GM23338 (cell line): ENCODE measurements at regions not wholly inside any gene's neighbourhood (a gene's known extent, or its start where the extent isn't known, plus 50 kb on each side); places are given as distances from the start of the nearest gene placed in this dataset.

Source experiments
- ATAC-seq: fragments of 200-7000 bp; cut with Tn5 transposase; 3 replicates; pipeline ENCODE4 v1.9.1; 2020
- DNase-seq: peaks from one replicate; pipeline ENCODE4 v3.0.0-alpha.2; 2015; ENCODE audit warnings: low spot score
- H2AFZ ChIP-seq: fragments of 200-600 bp; sonication (generic); 2 replicates; pipeline ENCODE4 v1.8.0; 2016; ENCODE audit warnings: antibody characterized with exemption, mild to moderate bottlenecking, moderate library complexity
- H3F3A ChIP-seq: fragments of 200-600 bp; sonication (generic); replicated peaks from 2 replicates; pipeline ENCODE4 v1.8.0; 2017; ENCODE audit warnings: antibody characterized with exemption, mixed run types, low read depth
- H3K27ac ChIP-seq: fragments of 200-600 bp; sonication (generic); 2 replicates; pipeline ENCODE4 v1.6.1; 2016; ENCODE audit warnings: low read depth
- H3K27me3 ChIP-seq: fragments of 200-600 bp; sonication (generic); 2 replicates; pipeline ENCODE4 v1.8.0; 2016; ENCODE audit warnings: mild to moderate bottlenecking, mixed run types, moderate library complexity; ENCODE audit not compliant: insufficient read depth
- H3K36me3 ChIP-seq: fragments of 200-600 bp; sonication (generic); 2 replicates; pipeline ENCODE4 v1.8.0; 2016; ENCODE audit warnings: mild to moderate bottlenecking; ENCODE audit not compliant: insufficient read depth
- H3K4me1 ChIP-seq: fragments of 200-600 bp; sonication (generic); 2 replicates; pipeline ENCODE4 v1.8.0; 2016; ENCODE audit warnings: mild to moderate bottlenecking, moderate library complexity; ENCODE audit not compliant: insufficient read depth
- H3K4me2 ChIP-seq: fragments of 200-600 bp; sonication (generic); 2 replicates; pipeline ENCODE4 v1.7.1; 2017; ENCODE audit warnings: mixed run types
- H3K4me3 ChIP-seq: fragments of 200-600 bp; sonication (generic); 2 replicates; pipeline ENCODE4 v1.6.1; 2016; ENCODE audit warnings: mixed run types
- H3K79me2 ChIP-seq: fragments of 200-600 bp; sonication (generic); replicated peaks from 2 replicates; pipeline ENCODE4 v1.8.0; 2017; ENCODE audit warnings: mild to moderate bottlenecking; ENCODE audit not compliant: insufficient read depth
- H3K9me2 ChIP-seq: fragments of 200-600 bp; sonication (generic); 2 replicates; pipeline ENCODE4 v1.8.0; 2017; ENCODE audit not compliant: insufficient read depth
- H4K20me1 ChIP-seq: fragments of 200-600 bp; sonication (generic); replicated peaks from 2 replicates; pipeline ENCODE4 v1.8.0; 2017; ENCODE audit warnings: mild to moderate bottlenecking; ENCODE audit not compliant: insufficient read depth
- H3K27ac Mint-ChIP-seq: 2 replicates; pipeline ENCODE4 v1.8.0; 2020; ENCODE audit warnings: inconsistent platforms, mild to moderate bottlenecking, moderate library complexity, mixed read lengths
- H3K27me3 Mint-ChIP-seq: 3 replicates; pipeline ENCODE4 v1.8.0; 2022; ENCODE audit warnings: low read depth, mild to moderate bottlenecking, moderate library complexity, mixed read lengths, inconsistent platforms; ENCODE audit not compliant: insufficient read depth, poor library complexity
- H3K36me3 Mint-ChIP-seq: 3 replicates; pipeline ENCODE4 v1.8.0; 2021; ENCODE audit warnings: low read depth, mild to moderate bottlenecking, inconsistent platforms, moderate library complexity, mixed read lengths
- H3K4me1 Mint-ChIP-seq: 3 replicates; pipeline ENCODE4 v1.8.0; 2020; ENCODE audit warnings: mild to moderate bottlenecking, inconsistent platforms, mixed read lengths
- H3K4me3 Mint-ChIP-seq: 3 replicates; pipeline ENCODE4 v1.8.0; 2021; ENCODE audit warnings: moderate library complexity, mild to moderate bottlenecking, inconsistent platforms, mixed read lengths
- H3K9me3 Mint-ChIP-seq: 3 replicates; pipeline ENCODE4 v1.8.0; 2020; ENCODE audit warnings: moderate library complexity, mild to moderate bottlenecking, inconsistent platforms, mixed read lengths
- CREB1 ChIP-seq: fragments of 250-450 bp; sonication (Bioruptor Pico); IDR thresholded peaks from 2 replicates; pipeline ENCODE4 v1.5.0; 2020; ENCODE audit warnings: low read depth, mild to moderate bottlenecking, moderate library complexity
- CTCF ChIP-seq, 2 experiments: fragments of 200-600 bp in 1 of 2; sonication (generic) in 1 of 2; conservative IDR thresholded peaks; 2 replicates each; pipeline versions ENCODE4 v1.5.1 to v1.6.1; 2016 to 2017; ENCODE audit warnings: antibody characterized with exemption in 2 of 2, low read depth in 2 of 2, mild to moderate bottlenecking in 2 of 2, moderate library complexity in 1 of 2
- EZH2 ChIP-seq: fragments of 200-600 bp; sonication (generic); IDR thresholded peaks from one replicate; pipeline ENCODE4 v1.8.0; 2017; ENCODE audit warnings: antibody characterized with exemption, mild to moderate bottlenecking, low read depth; ENCODE audit not compliant: unreplicated experiment
- EZH2phosphoT487 ChIP-seq: fragments of 200-600 bp; sonication (generic); IDR thresholded peaks from one replicate; pipeline ENCODE4 v1.8.1; 2018; ENCODE audit warnings: antibody characterized with exemption; ENCODE audit not compliant: unreplicated experiment
- JUNB ChIP-seq: IDR thresholded peaks from one replicate; pipeline ENCODE4 v1.6.1; 2016; ENCODE audit warnings: antibody characterized with exemption; ENCODE audit not compliant: unreplicated experiment
- POLR2AphosphoS5 ChIP-seq: IDR thresholded peaks from 2 replicates; pipeline ENCODE4 v1.6.1; 2016; ENCODE audit warnings: antibody characterized with exemption, low read depth
- REST ChIP-seq: IDR thresholded peaks from one replicate; pipeline ENCODE4 v1.6.1; 2018; ENCODE audit warnings: antibody characterized with exemption; ENCODE audit not compliant: unreplicated experiment
- STAT1 ChIP-seq: IDR thresholded peaks from one replicate; pipeline ENCODE4 v1.6.1; 2016; ENCODE audit warnings: antibody characterized with exemption; ENCODE audit not compliant: unreplicated experiment
- TF ChIP-seq, protein P1 (sequence below): IDR thresholded peaks from 2 replicates; pipeline ENCODE4 v1.6.1; 2016; ENCODE audit warnings: antibody characterized with exemption
- TF ChIP-seq, protein P2 (sequence below): fragments of 250-450 bp; sonication (Bioruptor Pico); IDR thresholded peaks from 2 replicates; pipeline ENCODE4 v1.5.0; 2020; ENCODE audit warnings: mild to moderate bottlenecking, moderate library complexity

GRCh38 chr5:123245689-123246088 is 156.6 kb downstream of the PRDM6 start:
- TF ChIP-seq EZH2phosphoT487 = no peak
- TF ChIP-seq, protein P1, sequence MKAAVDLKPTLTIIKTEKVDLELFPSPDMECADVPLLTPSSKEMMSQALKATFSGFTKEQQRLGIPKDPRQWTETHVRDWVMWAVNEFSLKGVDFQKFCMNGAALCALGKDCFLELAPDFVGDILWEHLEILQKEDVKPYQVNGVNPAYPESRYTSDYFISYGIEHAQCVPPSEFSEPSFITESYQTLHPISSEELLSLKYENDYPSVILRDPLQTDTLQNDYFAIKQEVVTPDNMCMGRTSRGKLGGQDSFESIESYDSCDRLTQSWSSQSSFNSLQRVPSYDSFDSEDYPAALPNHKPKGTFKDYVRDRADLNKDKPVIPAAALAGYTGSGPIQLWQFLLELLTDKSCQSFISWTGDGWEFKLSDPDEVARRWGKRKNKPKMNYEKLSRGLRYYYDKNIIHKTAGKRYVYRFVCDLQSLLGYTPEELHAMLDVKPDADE = no peak
- no peak for TF ChIP-seq EZH2
- TF ChIP-seq REST = no peak
- TF ChIP-seq JUNB = no peak
- TF ChIP-seq CREB1 (CRISPR knock-in tag) = no peak
- TF ChIP-seq STAT1 = no peak
- TF ChIP-seq CTCF (conservative IDR thresholded peaks at IDR 0.05; ENCODE audit: low read depth in 2 of 2) = no peak
- Histone ChIP-seq H3K79me2 (no peaks in the 10 kb centered on the region), H3K4me2 (no peak overlapping the region), H3K27me3 (no peaks in the 10 kb centered on the region), H3K4me3 (no peak overlapping the region), H3K4me1 (peaks cover 6% of the 10 kb centered on the region; the same call in 1 of the 2 replicates), H4K20me1 (no peaks in the 10 kb centered on the region), H3K9me2 (no peaks in the 10 kb centered on the region), H2AFZ (no peak overlapping the region), H3K36me3 (no peaks in the 10 kb centered on the region), H3F3A (no peaks in the 10 kb centered on the region), H3K27ac (no peak overlapping the region)
- no peak for DNase-seq
- H3K36me3 Mint-ChIP-seq = peaks cover 13% of the 10 kb centered on the region
- no peak for ATAC-seq
- no peak overlapping the region for H3K27ac Mint-ChIP-seq
- H3K9me3 Mint-ChIP-seq = peaks cover 16% of the 10 kb centered on the region; the same call in 2 of the 3 replicates
- no peak overlapping the region for H3K4me3 Mint-ChIP-seq
- peaks cover 14% of the 10 kb centered on the region for H3K4me1 Mint-ChIP-seq
- H3K27me3 Mint-ChIP-seq = peaks cover 2% of the 10 kb centered on the region

GRCh38 chr5:123244458-123244857 is 155.4 kb downstream of the PRDM6 start:
- H3K4me3 Mint-ChIP-seq = no peak overlapping the region
- peaks cover 13% of the 10 kb centered on the region for H3K36me3 Mint-ChIP-seq
- peaks cover 14% of the 10 kb centered on the region for H3K4me1 Mint-ChIP-seq
- peaks cover 2% of the 10 kb centered on the region for H3K27me3 Mint-ChIP-seq
- no peak overlapping the region for H3K27ac Mint-ChIP-seq
- Histone ChIP-seq H3K9me2 (no peaks in the 10 kb centered on the region), H3F3A (no peaks in the 10 kb centered on the region), H2AFZ (no peak overlapping the region), H3K36me3 (no peaks in the 10 kb centered on the region), H3K27me3 (no peaks in the 10 kb centered on the region), H3K79me2 (no peaks in the 10 kb centered on the region), H3K4me1 (peaks cover 6% of the 10 kb centered on the region; the same call in 1 of the 2 replicates), H3K27ac (no peak overlapping the region), H4K20me1 (no peaks in the 10 kb centered on the region), H3K4me3 (no peak overlapping the region), H3K4me2 (no peak overlapping the region)
- H3K9me3 Mint-ChIP-seq = peaks cover 16% of the 10 kb centered on the region; the same call in 2 of the 3 replicates
- ATAC-seq = no peak
- no peak for DNase-seq
- no peak for TF ChIP-seq JUNB
- TF ChIP-seq CREB1 (CRISPR knock-in tag) = no peak
- TF ChIP-seq STAT1 = no peak
- TF ChIP-seq POLR2AphosphoS5 = no peak
- TF ChIP-seq, protein P2, sequence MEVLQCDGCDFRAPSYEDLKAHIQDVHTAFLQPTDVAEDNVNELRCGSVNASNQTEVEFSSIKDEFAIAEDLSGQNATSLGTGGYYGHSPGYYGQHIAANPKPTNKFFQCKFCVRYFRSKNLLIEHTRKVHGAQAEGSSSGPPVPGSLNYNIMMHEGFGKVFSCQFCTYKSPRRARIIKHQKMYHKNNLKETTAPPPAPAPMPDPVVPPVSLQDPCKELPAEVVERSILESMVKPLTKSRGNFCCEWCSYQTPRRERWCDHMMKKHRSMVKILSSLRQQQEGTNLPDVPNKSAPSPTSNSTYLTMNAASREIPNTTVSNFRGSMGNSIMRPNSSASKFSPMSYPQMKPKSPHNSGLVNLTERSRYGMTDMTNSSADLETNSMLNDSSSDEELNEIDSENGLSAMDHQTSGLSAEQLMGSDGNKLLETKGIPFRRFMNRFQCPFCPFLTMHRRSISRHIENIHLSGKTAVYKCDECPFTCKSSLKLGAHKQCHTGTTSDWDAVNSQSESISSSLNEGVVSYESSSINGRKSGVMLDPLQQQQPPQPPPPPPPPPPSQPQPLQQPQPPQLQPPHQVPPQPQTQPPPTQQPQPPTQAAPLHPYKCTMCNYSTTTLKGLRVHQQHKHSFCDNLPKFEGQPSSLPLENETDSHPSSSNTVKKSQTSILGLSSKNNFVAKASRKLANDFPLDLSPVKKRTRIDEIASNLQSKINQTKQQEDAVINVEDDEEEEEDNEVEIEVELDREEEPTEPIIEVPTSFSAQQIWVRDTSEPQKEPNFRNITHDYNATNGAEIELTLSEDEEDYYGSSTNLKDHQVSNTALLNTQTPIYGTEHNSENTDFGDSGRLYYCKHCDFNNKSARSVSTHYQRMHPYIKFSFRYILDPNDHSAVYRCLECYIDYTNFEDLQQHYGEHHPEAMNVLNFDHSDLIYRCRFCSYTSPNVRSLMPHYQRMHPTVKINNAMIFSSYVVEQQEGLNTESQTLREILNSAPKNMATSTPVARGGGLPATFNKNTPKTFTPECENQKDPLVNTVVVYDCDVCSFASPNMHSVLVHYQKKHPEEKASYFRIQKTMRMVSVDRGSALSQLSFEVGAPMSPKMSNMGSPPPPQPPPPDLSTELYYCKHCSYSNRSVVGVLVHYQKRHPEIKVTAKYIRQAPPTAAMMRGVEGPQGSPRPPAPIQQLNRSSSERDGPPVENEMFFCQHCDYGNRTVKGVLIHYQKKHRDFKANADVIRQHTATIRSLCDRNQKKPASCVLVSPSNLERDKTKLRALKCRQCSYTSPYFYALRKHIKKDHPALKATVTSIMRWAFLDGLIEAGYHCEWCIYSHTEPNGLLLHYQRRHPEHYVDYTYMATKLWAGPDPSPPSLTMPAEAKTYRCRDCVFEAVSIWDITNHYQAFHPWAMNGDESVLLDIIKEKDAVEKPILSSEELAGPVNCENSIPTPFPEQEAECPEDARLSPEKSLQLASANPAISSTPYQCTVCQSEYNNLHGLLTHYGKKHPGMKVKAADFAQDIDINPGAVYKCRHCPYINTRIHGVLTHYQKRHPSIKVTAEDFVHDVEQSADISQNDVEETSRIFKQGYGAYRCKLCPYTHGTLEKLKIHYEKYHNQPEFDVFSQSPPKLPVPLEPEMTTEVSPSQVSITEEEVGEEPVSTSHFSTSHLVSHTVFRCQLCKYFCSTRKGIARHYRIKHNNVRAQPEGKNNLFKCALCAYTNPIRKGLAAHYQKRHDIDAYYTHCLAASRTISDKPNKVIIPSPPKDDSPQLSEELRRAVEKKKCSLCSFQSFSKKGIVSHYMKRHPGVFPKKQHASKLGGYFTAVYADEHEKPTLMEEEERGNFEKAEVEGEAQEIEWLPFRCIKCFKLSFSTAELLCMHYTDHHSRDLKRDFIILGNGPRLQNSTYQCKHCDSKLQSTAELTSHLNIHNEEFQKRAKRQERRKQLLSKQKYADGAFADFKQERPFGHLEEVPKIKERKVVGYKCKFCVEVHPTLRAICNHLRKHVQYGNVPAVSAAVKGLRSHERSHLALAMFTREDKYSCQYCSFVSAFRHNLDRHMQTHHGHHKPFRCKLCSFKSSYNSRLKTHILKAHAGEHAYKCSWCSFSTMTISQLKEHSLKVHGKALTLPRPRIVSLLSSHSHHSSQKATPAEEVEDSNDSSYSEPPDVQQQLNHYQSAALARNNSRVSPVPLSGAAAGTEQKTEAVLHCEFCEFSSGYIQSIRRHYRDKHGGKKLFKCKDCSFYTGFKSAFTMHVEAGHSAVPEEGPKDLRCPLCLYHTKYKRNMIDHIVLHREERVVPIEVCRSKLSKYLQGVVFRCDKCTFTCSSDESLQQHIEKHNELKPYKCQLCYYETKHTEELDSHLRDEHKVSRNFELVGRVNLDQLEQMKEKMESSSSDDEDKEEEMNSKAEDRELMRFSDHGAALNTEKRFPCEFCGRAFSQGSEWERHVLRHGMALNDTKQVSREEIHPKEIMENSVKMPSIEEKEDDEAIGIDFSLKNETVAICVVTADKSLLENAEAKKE (CRISPR knock-in tag) = no peak
